ENCODE measurements at regions not wholly inside any gene's neighbourhood (a gene's known extent, or its start where the extent isn't known, plus 50 kb on each side); places are given as distances from the start of the nearest gene placed in this dataset.

DNA sequence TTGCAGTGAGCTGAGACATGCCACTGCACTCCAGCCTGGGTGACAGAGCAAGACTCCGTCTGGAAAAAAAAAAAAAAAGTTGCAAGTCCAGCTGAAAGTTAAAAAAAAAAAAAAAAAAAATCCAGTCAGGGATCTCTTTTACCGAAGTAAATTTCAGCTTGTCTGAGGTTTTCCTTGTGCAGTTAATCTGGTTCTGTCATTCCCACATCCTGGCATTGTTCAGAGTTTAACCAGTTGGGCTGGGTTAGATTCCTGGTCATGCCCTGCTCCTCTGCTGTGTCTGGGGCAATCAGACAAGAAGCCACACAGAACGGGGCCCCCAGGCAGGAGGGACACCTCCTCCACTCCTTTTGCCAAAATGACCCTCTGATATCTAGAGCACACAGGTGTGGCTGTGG is 84.1 kb upstream of the KLHL25 start:
- TF ChIP-seq POLR2A (IDR thresholded peaks at IDR 0.05; ENCODE audit: extremely low read depth, insufficient read length) (no peak), MYC (IDR thresholded peaks at IDR 0.05; ENCODE audit: low read depth, low read length) (no peak)
- no peak for DNase-seq (ENCODE audit: low read depth)
- H3K4me3 ChIP-seq (ENCODE audit: low read depth, low read length) = no peak overlapping the region

- DNase-seq (ENCODE audit: low read depth) = peak; percentile 28
- TF ChIP-seq POLR2A (IDR thresholded peaks at IDR 0.05; ENCODE audit: extremely low read depth, insufficient read length) (no peak), CTCF (IDR thresholded peaks at IDR 0.05; ENCODE audit: low read depth, low read length) (no peak), MYC (IDR thresholded peaks at IDR 0.05; ENCODE audit: low read depth, low read length) (no peak)
- TF ChIP-seq, protein P1, sequence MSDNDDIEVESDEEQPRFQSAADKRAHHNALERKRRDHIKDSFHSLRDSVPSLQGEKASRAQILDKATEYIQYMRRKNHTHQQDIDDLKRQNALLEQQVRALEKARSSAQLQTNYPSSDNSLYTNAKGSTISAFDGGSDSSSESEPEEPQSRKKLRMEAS (IDR thresholded peaks at IDR 0.05; ENCODE audit: low read depth, low read length) = no peak
- H3K4me3 ChIP-seq (ENCODE audit: low read depth, low read length) = no peak overlapping the region
These were observed 84.8 kb upstream of the KLHL25 start for GRCh38 chr15:85879334-85880163.

GRCh38 chr15:85880501-85881190 is 85.9 kb upstream of the KLHL25 start:
- DNase-seq (ENCODE audit: low read depth) = no peak
- H3K4me3 ChIP-seq (ENCODE audit: low read depth, low read length) = no peak overlapping the region
- TF ChIP-seq, protein P1 (IDR thresholded peaks at IDR 0.05; ENCODE audit: low read depth, low read length) = no peak
- TF ChIP-seq MYC (IDR thresholded peaks at IDR 0.05; ENCODE audit: low read depth, low read length) = no peak
- TF ChIP-seq CTCF (IDR thresholded peaks at IDR 0.05; ENCODE audit: low read depth, low read length) = no peak
- no peak for TF ChIP-seq POLR2A (IDR thresholded peaks at IDR 0.05; ENCODE audit: extremely low read depth, insufficient read length)

- H3K4me3 ChIP-seq (ENCODE audit: low read depth, low read length) = no peak overlapping the region
- TF ChIP-seq CTCF (IDR thresholded peaks at IDR 0.05; ENCODE audit: low read depth, low read length) (no peak), POLR2A (IDR thresholded peaks at IDR 0.05; ENCODE audit: extremely low read depth, insufficient read length) (no peak), MYC (IDR thresholded peaks at IDR 0.05; ENCODE audit: low read depth, low read length) (no peak)
- TF ChIP-seq, protein P1 (IDR thresholded peaks at IDR 0.05; ENCODE audit: low read depth, low read length) = no peak
- no peak for DNase-seq (ENCODE audit: low read depth)
These were observed 91.6 kb upstream of the KLHL25 start for GRCh38 chr15:85886309-85886811.

- no peak overlapping the region for H3K4me3 ChIP-seq (ENCODE audit: low read depth, low read length)
- no peak for TF ChIP-seq CTCF (IDR thresholded peaks at IDR 0.05; ENCODE audit: low read depth, low read length)
- no peak for TF ChIP-seq POLR2A (IDR thresholded peaks at IDR 0.05; ENCODE audit: extremely low read depth, insufficient read length)
- TF ChIP-seq, protein P1 (IDR thresholded peaks at IDR 0.05; ENCODE audit: low read depth, low read length) = no peak
- no peak for TF ChIP-seq MYC (IDR thresholded peaks at IDR 0.05; ENCODE audit: low read depth, low read length)
- no peak for DNase-seq (ENCODE audit: low read depth)
These were observed 95.4 kb upstream of the KLHL25 start for GRCh38 chr15:85889956-85890619.

- TF ChIP-seq, protein P1 (IDR thresholded peaks at IDR 0.05; ENCODE audit: low read depth, low read length) = no peak
- TF ChIP-seq CTCF (IDR thresholded peaks at IDR 0.05; ENCODE audit: low read depth, low read length) (no peak), MYC (IDR thresholded peaks at IDR 0.05; ENCODE audit: low read depth, low read length) (no peak)
- H3K4me3 ChIP-seq (ENCODE audit: low read depth, low read length) = no peak overlapping the region
- no peak for DNase-seq (ENCODE audit: low read depth)
These were observed 95.9 kb upstream of the KLHL25 start for GRCh38 chr15:85890620-85890980.
